GM21423 (cell line): ENCODE measurements at regions not wholly inside any gene's neighbourhood (a gene's known extent, or its start where the extent isn't known, plus 50 kb on each side); places are given as distances from the start of the nearest gene placed in this dataset.
"Not testable (repeated sequence)": the region's sequence is repeated elsewhere in the genome, so short reads cannot be mapped to it uniquely, and the experiment has no call there.

Experiments
- ATAC-seq: cut with Tn5 transposase; IDR thresholded peaks from one replicate; pipeline ENCODE4 v1.9.1; 2021; ENCODE audit warnings: mild to moderate bottlenecking, moderate library complexity; ENCODE audit not compliant: unreplicated experiment

DNA sequence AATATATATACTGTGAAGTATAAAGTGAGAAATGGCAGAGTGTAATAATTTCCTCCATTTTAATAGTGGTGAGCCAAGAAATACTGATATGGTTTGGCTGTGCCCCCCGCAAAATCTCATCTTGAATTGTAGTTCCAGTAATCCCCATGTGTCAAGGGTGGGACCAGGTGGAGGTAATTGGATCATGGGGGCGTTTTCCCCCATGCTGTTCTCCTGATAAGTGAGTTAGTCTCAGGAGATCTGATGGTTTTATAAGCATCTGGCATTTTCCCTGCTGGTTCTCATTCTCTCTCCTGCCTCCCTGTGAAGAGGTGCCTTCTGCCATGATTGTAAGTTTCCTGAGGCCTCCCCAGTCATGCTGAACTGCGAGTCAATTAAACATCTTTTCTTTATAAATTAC, 881.1 kb downstream of the DTWD2 start:
- ATAC-seq, result not testable (repeated sequence)

- ATAC-seq, result no peak
Observed at GRCh38 chr5:118098716-118099115, 889.6 kb downstream of the DTWD2 start.

DNA sequence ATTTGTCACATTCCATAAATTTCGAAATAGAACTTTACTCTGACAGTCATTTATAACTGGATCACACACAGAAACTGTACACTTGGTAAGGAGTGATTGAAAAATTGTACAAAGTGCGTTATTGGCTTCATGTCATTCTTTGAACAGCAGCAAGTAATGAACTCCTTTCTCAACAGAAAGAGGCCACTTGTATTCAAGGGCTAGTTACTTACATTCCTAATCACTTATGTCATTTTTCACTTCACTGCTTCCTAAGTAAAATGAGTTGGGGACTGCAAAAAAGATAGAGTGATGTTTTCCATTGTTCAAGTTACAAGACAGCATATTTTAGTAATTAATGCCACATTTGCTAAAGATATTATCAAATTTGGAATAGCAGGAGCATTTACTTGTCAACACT, 893.2 kb downstream of the DTWD2 start:
- ATAC-seq, result no peak

GRCh38 chr5:118088448-118088847, 899.9 kb downstream of the DTWD2 start:
- no peak for ATAC-seq

GRCh38 chr5:118076490-118076889, 911.9 kb downstream of the DTWD2 start:
- no peak for ATAC-seq

- no peak for ATAC-seq
Observed at GRCh38 chr5:118070041-118070440, 918.3 kb downstream of the DTWD2 start.

DNA sequence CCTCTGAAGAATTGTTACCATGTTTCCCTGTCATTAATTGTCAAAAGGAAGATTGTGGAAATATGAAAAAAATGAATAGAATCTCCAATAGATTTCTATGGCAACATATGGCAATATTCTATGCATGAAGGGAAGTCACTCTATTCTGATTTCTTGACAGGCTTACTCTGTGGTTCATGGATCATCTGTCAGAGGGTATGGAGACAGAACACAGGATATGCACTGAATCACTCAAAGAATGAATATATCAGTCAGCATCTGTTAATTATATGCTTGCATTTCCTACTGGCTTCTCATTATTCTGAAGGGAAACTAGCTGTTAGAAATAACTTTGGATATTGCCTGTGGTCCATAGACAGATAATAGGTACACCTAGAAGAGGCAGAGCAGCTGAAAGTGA, 918.9 kb downstream of the DTWD2 start:
- ATAC-seq, result no peak

DNA sequence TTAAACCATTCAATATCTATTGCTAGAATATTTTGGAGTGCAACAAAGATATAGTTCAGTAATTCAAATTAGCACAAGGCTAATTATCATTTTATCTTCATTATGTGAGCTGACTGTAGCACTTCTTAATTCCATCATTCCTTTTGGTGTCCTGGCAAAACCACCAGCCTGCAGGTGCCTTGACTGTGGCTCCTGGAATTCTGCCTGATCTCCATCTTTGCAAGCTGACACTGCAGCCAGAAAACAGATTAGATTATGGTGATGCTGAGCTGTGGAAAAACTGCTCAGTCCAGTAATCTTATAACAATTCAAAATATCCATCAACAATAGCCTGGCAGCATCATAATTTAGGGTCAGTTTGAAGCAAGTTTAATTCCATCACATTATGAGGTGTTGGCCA, 919.5 kb downstream of the DTWD2 start:
- ATAC-seq, result no peak

DNA sequence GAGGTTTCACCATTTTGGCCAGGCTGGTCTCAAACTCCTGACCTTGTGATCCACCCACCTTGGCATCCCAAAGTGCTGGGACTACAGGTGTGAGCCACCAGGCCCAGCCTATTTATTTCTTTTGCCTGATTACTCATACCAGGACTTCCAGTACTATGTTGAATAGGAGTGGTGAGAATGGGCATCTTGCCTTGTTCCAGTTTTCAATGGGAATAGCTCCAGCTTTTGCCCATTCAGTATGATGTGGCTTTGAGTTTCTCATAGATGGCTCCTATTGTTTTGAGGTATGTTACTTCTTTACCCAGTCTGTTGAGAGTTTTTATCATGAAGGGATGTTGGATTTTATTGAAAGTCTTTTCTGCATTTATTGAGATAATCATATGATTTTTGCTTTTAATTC, 924.5 kb downstream of the DTWD2 start:
- ATAC-seq, result not testable (repeated sequence)

DNA sequence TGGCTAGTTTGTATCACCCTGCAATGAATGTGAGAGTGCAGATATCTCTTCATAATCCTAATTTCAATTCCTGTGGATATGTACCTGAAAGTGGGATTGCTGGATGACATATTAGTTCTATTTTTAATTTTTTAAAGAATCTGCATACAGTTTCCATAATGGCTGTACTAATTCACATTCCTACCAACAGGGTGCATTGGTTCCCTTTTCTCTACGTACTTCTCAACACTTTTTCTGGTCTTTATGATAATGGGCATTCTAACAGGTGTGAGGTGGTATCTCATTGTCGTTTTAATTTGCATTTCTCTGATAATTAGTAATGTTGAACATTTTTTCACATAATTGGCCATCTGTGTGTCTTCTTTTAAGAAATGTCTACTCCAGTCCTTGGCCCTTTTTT, 927.5 kb downstream of the DTWD2 start:
- no peak for ATAC-seq

DNA sequence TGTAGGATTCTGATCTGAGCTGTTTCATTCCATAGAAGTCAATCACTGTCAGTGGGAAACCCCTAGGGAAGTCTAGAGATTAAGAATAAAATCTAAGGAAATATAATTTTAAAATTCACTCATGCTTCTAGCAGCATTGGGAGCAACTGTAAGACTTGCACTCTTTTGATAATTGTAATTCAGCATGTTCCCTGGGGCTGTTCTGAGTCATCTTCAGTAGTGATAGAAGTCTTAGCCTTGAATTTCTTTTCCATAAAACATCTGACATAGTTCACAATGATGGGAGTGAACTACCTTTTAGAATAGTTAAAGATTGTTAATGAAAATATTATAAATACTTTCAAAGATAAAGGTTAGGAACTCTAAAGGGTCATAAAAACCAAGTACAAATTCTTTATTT, 935.8 kb downstream of the DTWD2 start:
- no peak for ATAC-seq

- ATAC-seq, result no peak
Observed at GRCh38 chr5:118044169-118044568, 944.2 kb downstream of the DTWD2 start.

DNA sequence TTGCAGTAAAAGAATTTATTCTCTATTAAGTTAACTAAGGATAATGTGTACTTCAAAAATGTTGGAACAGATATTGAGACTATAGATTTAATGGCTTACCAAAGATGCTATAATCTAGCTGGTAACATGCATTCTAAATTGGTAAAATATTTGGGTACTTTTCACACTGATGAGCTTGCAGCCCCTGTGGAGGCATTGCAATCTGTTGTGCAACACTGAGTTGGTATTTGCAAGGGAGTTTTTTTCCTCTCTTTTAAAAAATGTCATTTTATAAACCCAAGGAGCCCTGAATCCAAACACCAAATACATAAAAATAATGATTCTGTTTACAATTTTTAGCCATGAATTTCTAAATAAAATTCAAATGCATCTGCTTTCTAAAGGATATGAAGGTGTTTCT, 944.8 kb downstream of the DTWD2 start:
- ATAC-seq, result no peak

- ATAC-seq, result no peak
Observed at GRCh38 chr5:118042076-118042475, 946.3 kb downstream of the DTWD2 start.

DNA sequence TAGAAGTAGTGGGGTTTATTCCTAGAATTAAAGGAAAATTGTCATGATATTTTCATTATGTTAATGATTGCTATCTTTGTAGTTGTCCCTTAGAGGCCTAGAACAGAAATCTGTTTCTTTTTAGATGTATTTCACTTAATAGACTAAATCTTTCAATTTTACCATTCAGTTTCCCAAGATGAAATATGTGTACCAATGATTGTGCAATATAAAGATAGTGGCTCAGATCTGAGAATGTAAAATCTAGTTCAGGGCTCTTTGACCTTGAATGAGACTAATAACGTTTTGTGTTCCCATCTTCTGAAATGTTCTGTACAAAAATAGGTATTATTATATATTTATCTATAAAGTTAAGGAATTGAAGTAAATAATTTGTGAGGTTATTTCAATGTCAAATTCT, 947.9 kb downstream of the DTWD2 start:
- no peak for ATAC-seq

GRCh38 chr5:118033686-118034338, 954.5 kb downstream of the DTWD2 start:
- no peak for ATAC-seq

DNA sequence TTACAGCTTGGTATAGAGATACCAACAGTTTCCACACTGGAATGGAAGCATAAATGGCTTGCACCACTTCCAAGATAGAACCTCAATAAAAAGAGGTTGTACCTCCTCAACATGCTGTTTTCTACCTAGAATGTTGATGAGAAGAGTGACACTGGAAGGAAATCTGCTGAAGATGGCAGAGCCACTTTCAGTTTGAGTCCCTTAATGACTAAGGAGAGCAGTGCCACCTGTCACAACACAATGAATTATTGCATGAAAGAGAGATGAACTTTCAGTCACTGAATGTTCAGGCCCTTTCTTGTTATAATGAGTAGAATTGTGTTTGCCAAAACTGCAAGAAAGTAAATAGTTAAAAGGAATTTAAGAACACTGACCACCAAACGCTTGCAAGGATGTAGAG, 958.5 kb downstream of the DTWD2 start:
- ATAC-seq, result no peak

- ATAC-seq, result no peak
Observed at GRCh38 chr5:118022062-118022461, 966.3 kb downstream of the DTWD2 start.

DNA sequence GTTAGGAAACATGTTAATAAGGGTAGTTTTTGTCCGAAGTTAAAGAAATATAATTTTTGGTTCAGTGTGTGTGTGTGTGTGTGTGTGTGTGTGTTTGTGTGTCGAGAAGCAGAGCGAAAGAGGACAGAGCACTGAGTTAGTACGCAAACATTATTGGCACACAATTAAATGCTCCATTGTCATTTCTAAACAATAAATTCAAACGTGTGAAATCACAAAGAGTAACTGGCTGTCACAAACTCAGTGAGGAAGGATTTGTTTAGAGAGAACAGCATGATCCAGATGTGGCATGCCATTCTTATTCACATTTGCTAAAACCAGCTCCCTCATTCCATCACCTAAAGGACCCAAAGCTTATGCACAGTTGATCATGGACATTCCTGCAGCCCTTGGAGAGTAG, 970.8 kb downstream of the DTWD2 start:
- no peak for ATAC-seq

GRCh38 chr5:118016396-118016795, 972.0 kb downstream of the DTWD2 start:
- ATAC-seq, result no peak

DNA sequence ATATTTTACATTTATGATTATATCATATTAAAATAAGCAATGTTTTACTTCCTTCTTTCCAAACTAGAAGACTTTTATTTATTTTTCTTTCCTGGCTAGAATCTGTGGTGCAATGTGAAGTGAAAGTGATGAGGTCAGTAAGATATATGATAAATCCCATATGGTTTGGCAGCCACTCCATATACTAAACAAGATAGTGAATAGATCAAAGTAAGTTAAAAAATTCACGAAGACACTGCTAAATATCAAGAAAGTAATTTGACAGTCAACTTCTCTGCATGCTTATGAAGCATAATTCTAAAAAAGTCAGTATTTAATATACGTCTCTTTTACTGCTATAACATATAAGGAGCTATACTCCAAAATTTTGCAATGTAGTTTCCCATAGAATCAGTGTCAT, 972.8 kb downstream of the DTWD2 start:
- ATAC-seq, result no peak

- ATAC-seq, result no peak
Observed at GRCh38 chr5:118009741-118010297, 978.5 kb downstream of the DTWD2 start.

DNA sequence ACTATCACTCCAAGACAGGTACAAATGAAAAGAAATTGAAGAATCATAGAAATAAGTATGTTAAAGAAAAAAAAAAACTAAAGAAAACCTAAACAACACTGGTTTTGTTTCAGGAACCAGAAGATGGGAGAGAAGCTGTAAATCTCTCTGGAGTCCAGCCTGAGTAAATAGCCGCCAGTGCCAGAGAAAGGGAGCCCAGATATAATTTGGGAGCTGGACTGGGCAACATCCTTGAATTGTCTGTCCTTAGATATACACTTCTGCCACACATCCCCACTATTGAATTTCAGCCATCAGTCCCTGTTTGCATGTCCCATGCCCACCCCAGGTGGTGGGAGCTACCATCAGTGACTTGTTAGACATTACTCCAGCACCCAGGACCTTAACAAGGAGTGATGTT, 979.6 kb downstream of the DTWD2 start:
- no peak for ATAC-seq
